A673 (cell line): ENCODE measurements at regions not wholly inside any gene's neighbourhood (a gene's known extent, or its start where the extent isn't known, plus 50 kb on each side); places are given as distances from the start of the nearest gene placed in this dataset.

Experiments used
- BruUV-seq: library from RNA; stranded (reverse); fragments of 400-500 nt; replicated peaks from 2 replicates; lab custom pipeline; 2021; lab: Mats Ljungman, UMichigan
- CTCF ChIA-PET: fragments of 300-600 bp; sonication (Branson Sonifier 250); formaldehyde crosslinking; loops from one replicate; lab custom pipeline; 2022; ENCODE audit warnings: antibody characterized with exemption; lab: Charles Lee
- POLR2A ChIA-PET: fragments of 300-600 bp; sonication (Branson Sonifier 250); formaldehyde crosslinking; loops from one replicate; lab custom pipeline; 2022; ENCODE audit warnings: antibody characterized with exemption; ENCODE audit not compliant: low non-redundant PET; lab: Charles Lee
- DNase-seq: peaks from one replicate; pipeline ENCODE4 v3.0.0-alpha.2; 2015; ENCODE audit warnings: low spot score
- H3K27ac ChIP-seq: fragments of 200-600 bp; sonication (generic); 2 replicates; pipeline ENCODE4 v1.5.1; 2016; ENCODE audit warnings: mixed run types, low read depth, mild to moderate bottlenecking, mixed read lengths, antibody characterized with exemption, low read length; ENCODE audit not compliant: poor library complexity, severe bottlenecking
- H3K27me3 ChIP-seq: fragments of 200-600 bp; sonication (generic); replicated peaks from 2 replicates; pipeline ENCODE4 v1.6.1; 2017; ENCODE audit warnings: mixed run types, low read depth, mild to moderate bottlenecking, mixed read lengths, antibody characterized with exemption, low read length; ENCODE audit not compliant: insufficient read depth, poor library complexity
- H3K36me3 ChIP-seq: fragments of 200-600 bp; sonication (generic); 2 replicates; pipeline ENCODE4 v1.6.1; 2016; ENCODE audit warnings: mixed run types, mild to moderate bottlenecking, mixed read lengths, antibody characterized with exemption, low read length; ENCODE audit not compliant: insufficient read depth, poor library complexity, severe bottlenecking
- H3K4me1 ChIP-seq: fragments of 200-600 bp; sonication (generic); 2 replicates; pipeline ENCODE4 v1.6.1; 2017; ENCODE audit warnings: mixed run types, mild to moderate bottlenecking, mixed read lengths, antibody characterized with exemption, low read length; ENCODE audit not compliant: insufficient read depth, poor library complexity, severe bottlenecking
- H3K4me3 ChIP-seq: fragments of 200-600 bp; sonication (generic); 2 replicates; pipeline ENCODE4 v1.5.1; 2016; ENCODE audit warnings: low read depth, mixed run types, mild to moderate bottlenecking, mixed read lengths, low read length; ENCODE audit not compliant: poor library complexity, severe bottlenecking
- H3K9me3 ChIP-seq: fragments of 200-600 bp; sonication (generic); 2 replicates; pipeline ENCODE4 v1.6.1; 2016; ENCODE audit warnings: mixed run types, low read depth, mild to moderate bottlenecking, mixed read lengths, antibody characterized with exemption, low read length; ENCODE audit not compliant: poor library complexity, severe bottlenecking
- EZH2 ChIP-seq: fragments of 200-600 bp; sonication (generic); IDR thresholded peaks from 2 replicates; pipeline ENCODE4 v1.6.1; 2017; ENCODE audit warnings: borderline replicate concordance, low read depth, mild to moderate bottlenecking, mixed read lengths, antibody characterized with exemption, low read length; ENCODE audit not compliant: poor library complexity, severe bottlenecking
- intact Hi-C: fragments of 100-400 bp; cut with micrococcal nuclease; formaldehyde crosslinking; loops from one replicate; pipeline ENCODE4 v1.10.0; 2022; ENCODE audit not compliant: unreplicated experiment
- TF ChIP-seq, protein P1 (sequence below): fragments of 300-800, 200-600 bp; sonication (generic); conservative IDR thresholded peaks from 2 replicates; pipeline ENCODE4 v1.5.1; 2017; ENCODE audit warnings: low read depth, mild to moderate bottlenecking, antibody characterized with exemption, low read length, moderate library complexity, mixed read lengths

DNA sequence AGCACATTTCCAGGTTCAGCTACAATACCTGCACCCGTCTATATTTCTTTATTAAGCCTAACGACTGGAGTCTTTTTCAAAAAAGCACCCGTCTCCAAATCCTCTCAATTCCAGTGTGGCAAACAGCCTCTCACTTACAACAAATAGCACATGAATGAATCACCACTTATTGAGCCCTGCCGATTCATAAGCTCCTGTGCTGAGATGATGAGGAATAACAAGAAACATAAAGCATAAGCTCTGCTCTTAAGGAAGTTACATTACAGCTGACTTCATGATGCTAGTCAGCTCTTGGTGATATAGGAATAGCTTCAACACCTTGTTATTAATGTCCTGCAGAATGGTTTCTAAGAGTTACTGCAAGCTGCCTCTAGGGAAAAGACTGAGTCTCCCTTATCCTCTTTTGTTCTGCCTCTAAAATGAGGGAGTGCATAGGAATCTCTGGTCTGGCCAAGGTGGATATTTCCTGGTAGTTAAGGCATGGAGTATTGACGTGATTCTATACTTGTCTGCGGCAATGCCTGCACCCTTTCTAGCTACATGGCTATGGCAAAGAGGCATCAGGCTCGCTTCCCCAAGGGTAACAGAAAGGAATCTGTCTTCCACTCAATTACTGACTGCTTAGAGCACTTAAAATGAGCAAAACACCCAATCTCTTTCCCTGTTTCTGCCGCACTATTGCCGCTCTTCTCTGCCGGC lies 195.7 kb downstream of the KLF12 start:
- no TSS peak for BruUV-seq
- DNase-seq = peak; percentile 74
- Histone ChIP-seq H3K36me3 (no peaks in the 10 kb centered on the region), H3K27me3 (no peaks in the 10 kb centered on the region), H3K4me3 (no peak overlapping the region), H3K9me3 (no peaks in the 10 kb centered on the region), H3K27ac (no peak overlapping the region), H3K4me1 (peaks cover 36% of the 10 kb centered on the region)
- CTCF ChIA-PET = no interaction called here
- TF ChIP-seq, protein P1, sequence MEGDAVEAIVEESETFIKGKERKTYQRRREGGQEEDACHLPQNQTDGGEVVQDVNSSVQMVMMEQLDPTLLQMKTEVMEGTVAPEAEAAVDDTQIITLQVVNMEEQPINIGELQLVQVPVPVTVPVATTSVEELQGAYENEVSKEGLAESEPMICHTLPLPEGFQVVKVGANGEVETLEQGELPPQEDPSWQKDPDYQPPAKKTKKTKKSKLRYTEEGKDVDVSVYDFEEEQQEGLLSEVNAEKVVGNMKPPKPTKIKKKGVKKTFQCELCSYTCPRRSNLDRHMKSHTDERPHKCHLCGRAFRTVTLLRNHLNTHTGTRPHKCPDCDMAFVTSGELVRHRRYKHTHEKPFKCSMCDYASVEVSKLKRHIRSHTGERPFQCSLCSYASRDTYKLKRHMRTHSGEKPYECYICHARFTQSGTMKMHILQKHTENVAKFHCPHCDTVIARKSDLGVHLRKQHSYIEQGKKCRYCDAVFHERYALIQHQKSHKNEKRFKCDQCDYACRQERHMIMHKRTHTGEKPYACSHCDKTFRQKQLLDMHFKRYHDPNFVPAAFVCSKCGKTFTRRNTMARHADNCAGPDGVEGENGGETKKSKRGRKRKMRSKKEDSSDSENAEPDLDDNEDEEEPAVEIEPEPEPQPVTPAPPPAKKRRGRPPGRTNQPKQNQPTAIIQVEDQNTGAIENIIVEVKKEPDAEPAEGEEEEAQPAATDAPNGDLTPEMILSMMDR = no peak
- no peak for TF ChIP-seq EZH2
- POLR2A ChIA-PET = interaction anchor here (0.7 kb wide), 1 partner anchor 22 kb away, joined by 3 read pairs; no protein-coding TSS in a partner anchor
- intact Hi-C loops = loop anchor here (10.0 kb wide), 1 partner anchor 174 kb away; no protein-coding TSS in a partner anchor

DNA sequence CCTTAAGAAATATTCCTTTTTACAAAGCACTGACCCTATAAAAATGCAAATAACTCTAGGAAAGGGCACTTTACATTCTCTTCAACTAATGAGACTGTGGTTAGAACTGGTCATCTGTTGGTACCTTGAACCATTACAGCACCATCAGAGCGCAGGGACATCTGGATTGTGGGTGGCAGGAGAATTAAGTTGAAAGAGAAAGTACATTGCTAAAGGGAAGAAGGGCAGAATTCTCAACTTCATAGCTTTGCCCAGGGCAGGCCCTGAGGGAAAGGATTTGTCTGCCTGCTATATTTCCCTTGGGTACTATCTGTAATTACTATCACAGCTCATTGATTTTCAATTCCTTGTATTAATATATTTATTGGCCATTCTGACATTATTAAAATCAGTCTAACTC lies 196.8 kb downstream of the KLF12 start:
- intact Hi-C loops = loop anchor here (10.0 kb wide), 1 partner anchor 173 kb away; no protein-coding TSS in a partner anchor
- H3K27me3 ChIP-seq = no peaks in the 10 kb centered on the region
- H3K27ac ChIP-seq = no peak overlapping the region
- H3K9me3 ChIP-seq = no peaks in the 10 kb centered on the region
- CTCF ChIA-PET = no interaction called here
- no peak overlapping the region for H3K4me3 ChIP-seq
- BruUV-seq = no TSS peak
- H3K36me3 ChIP-seq = no peaks in the 10 kb centered on the region
- H3K4me1 ChIP-seq = peaks cover 31% of the 10 kb centered on the region
- POLR2A ChIA-PET = no interaction called here
- peak; percentile 17 for DNase-seq
- TF ChIP-seq, protein P1 = no peak
- TF ChIP-seq EZH2 = no peak

DNA sequence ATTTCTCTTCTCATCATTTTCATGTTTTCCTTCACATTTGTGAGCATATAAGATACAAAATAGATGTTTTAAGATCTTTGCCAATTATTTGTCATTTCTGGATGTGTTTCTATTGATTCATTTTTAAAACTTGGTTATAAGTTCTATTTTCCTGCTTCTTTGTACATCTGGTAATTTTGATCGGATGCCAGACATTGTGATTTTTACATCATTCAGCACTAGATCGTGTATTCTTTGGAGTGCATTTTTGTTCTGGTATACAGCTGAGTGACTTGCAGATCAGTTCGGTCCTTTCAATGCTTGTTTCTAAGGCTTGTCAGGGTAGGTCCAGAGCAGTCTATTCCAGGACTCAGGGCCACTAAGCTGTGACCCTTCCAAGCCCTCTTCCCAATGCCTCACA lies 198.2 kb downstream of the KLF12 start:
- TF ChIP-seq, protein P1 = no peak
- no peak for TF ChIP-seq EZH2
- BruUV-seq = no TSS peak
- H3K27me3 ChIP-seq = no peaks in the 10 kb centered on the region
- peaks cover 31% of the 10 kb centered on the region for H3K4me1 ChIP-seq
- H3K9me3 ChIP-seq = no peaks in the 10 kb centered on the region
- H3K4me3 ChIP-seq = no peak overlapping the region
- no peak overlapping the region for H3K27ac ChIP-seq
- ChIA-PET POLR2A (no interaction called here), CTCF (interaction anchor here (0.5 kb wide), 1 partner anchor 171 kb away, joined by 4 read pairs; no protein-coding TSS in a partner anchor)
- H3K36me3 ChIP-seq = no peaks in the 10 kb centered on the region
- intact Hi-C loops = loop anchor here (10.0 kb wide), 1 partner anchor 171 kb away; no protein-coding TSS in a partner anchor
- DNase-seq = no peak
